Liver (tissue), 3 donors: ENCODE measurements at regions not wholly inside any gene's neighbourhood (a gene's known extent, or its start where the extent isn't known, plus 50 kb on each side); places are given as distances from the start of the nearest gene placed in this dataset.

ENCODE experiments used
- CTCF ChIP-seq: fragments of 150-350 bp; IDR thresholded peaks from 2 replicates; pipeline ENCODE4 v1.5.1; 2017; ENCODE audit warnings: improper control_type of control experiment, low read depth, low read length; ENCODE audit not compliant: missing input control
- FOXA1 ChIP-seq: IDR thresholded peaks from 2 replicates; pipeline ENCODE4 v1.6.1; 2016; ENCODE audit warnings: antibody characterized with exemption
- JUND ChIP-seq, 2 donors: IDR thresholded peaks; 2 replicates each; pipeline ENCODE4 v1.6.1; 2016; ENCODE audit warnings: antibody characterized with exemption in 2 of 2
- MAX ChIP-seq: IDR thresholded peaks from 2 replicates; pipeline ENCODE4 v1.6.1; 2016; ENCODE audit warnings: antibody characterized with exemption
- RAD21 ChIP-seq, 2 donors: IDR thresholded peaks; 2 replicates each; pipeline ENCODE4 v1.6.1; 2016; ENCODE audit warnings: antibody characterized with exemption in 2 of 2, mild to moderate bottlenecking in 2 of 2
- REST ChIP-seq: IDR thresholded peaks from 2 replicates; pipeline ENCODE4 v1.6.1; 2016; ENCODE audit warnings: antibody characterized with exemption, mild to moderate bottlenecking
- SP1 ChIP-seq: IDR thresholded peaks from 2 replicates; pipeline ENCODE4 v1.6.1; 2018; ENCODE audit warnings: antibody characterized with exemption, mild to moderate bottlenecking
- TAF1 ChIP-seq: conservative IDR thresholded peaks from 2 replicates; pipeline ENCODE4 v1.6.1; 2016; ENCODE audit warnings: antibody characterized with exemption, mild to moderate bottlenecking
- donor health status: healthy.
- donor health status: healthy.

GRCh38 chr1:168982778-168983177 lies 123.7 kb upstream of the ATP1B1 start:
- TF ChIP-seq CTCF (no peak), TAF1 (no peak), SP1 (no peak), RAD21 (IDR thresholded peaks at IDR 0.05) (no peak), FOXA1 (no peak), REST (no peak), MAX (no peak), JUND (IDR thresholded peaks at IDR 0.05) (no peak)
